Coronary artery (tissue), 2 donors: ENCODE measurements at regions not wholly inside any gene's neighbourhood (a gene's known extent, or its start where the extent isn't known, plus 50 kb on each side); places are given as distances from the start of the nearest gene placed in this dataset.
"Not testable (repeated sequence)": the region's sequence is repeated elsewhere in the genome, so short reads cannot be mapped to it uniquely, and the experiment has no call there.

Source experiments
- DNase-seq: peaks from one replicate; pipeline ENCODE4 v3.0.0-alpha.2; 2017; ENCODE audit warnings: low spot score
- H3K27ac ChIP-seq, 2 donors: fragments of 200-600 bp; sonication (generic); one replicate each; pipeline ENCODE4 v1.5.1; 2016 to 2019
- H3K4me3 ChIP-seq: fragments of 200-600 bp; sonication (generic); 2 replicates; pipeline ENCODE4 v1.5.1; 2016; ENCODE audit warnings: mild to moderate bottlenecking, moderate library complexity
- TF ChIP-seq, protein P1 (sequence below): fragments of 200-600 bp; sonication (generic); IDR thresholded peaks from one replicate; pipeline ENCODE4 v1.5.1; 2019; ENCODE audit warnings: antibody characterized with exemption

DNA sequence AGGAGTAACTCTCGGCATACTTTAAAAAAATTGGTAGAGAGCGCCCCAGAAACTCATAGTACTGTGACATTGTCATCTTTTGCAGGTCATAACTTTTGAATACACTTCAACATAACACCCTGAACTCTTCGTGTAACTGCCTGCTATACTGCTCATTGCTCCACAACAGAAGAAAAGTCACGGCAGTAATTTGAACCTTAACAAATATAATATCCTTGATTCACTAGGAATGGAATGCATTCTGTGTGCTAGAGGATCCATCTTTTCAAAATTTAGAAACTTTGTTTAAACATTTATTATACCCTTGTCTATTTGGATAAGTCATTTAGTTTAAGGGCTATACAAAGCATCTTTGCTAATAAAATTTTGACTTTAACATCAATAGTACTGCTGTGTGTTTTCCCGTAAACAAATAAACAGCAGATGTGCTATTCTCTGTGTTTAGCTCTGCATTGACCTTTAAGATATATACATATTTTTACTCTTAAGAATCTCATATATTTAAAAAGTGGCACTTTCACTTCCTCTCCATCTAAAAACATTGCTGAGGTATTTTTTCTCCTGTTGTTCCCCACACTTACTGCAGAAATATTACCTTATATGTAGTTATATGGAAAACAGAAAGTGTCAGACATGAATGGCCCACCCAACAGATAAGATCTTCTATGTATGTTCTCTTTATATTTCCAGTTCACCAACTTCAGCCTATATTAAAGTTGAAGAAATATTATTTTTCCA, 217.6 kb upstream of the TMEM229A start:
- Histone ChIP-seq H3K27ac (no peak overlapping the region), H3K4me3 (no peak overlapping the region)
- TF ChIP-seq, protein P1, sequence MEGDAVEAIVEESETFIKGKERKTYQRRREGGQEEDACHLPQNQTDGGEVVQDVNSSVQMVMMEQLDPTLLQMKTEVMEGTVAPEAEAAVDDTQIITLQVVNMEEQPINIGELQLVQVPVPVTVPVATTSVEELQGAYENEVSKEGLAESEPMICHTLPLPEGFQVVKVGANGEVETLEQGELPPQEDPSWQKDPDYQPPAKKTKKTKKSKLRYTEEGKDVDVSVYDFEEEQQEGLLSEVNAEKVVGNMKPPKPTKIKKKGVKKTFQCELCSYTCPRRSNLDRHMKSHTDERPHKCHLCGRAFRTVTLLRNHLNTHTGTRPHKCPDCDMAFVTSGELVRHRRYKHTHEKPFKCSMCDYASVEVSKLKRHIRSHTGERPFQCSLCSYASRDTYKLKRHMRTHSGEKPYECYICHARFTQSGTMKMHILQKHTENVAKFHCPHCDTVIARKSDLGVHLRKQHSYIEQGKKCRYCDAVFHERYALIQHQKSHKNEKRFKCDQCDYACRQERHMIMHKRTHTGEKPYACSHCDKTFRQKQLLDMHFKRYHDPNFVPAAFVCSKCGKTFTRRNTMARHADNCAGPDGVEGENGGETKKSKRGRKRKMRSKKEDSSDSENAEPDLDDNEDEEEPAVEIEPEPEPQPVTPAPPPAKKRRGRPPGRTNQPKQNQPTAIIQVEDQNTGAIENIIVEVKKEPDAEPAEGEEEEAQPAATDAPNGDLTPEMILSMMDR = no peak
- no peak for DNase-seq

DNA sequence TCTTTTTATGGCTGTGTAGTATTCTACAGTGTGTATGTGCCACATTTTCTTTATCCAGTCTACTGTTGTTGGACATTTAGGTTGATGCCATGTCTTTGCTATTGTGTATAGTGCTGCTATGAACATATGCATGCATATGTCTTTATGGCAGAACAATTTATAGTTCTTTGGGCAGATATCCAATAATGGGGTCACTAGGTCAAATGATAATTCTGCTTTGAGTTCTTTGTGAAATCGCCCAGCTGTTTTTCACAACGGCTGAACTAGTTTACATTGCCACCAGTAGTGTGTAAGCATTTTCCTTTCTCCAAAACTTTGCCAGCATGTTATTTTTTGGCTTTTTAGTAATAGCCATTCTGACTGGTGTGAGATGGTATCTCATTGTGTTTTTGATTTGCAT, 214.8 kb upstream of the TMEM229A start:
- DNase-seq = no peak
- no peak overlapping the region for H3K4me3 ChIP-seq
- TF ChIP-seq, protein P1 = no peak
- no peak overlapping the region for H3K27ac ChIP-seq

DNA sequence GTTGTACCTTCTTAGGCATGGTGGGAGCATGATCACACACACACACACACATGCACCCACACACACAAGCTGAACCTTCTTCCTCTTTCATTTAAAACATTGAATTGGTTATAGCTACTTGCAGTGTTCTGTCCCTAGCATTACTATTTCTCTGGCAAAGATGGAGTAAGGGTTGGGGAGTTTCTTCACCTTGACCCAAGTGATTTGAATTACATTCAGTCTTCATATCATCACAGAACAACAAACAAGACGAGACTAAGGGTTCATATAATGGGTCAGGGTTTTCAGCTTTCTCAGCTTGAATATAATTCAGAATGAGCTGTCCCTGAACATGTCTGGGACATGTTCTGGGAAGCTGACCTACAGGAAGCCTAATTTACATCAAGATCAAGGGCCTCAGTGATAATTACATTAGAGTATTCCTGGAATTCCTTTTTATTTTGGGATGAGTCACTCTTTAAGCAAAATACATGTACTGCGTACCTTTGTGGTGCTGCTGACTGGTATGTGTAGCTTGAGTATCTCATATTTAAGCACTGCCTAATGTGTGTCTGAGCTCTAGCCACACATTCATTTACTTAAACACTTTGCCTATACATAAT, 213.5 kb upstream of the TMEM229A start:
- TF ChIP-seq, protein P1 = no peak
- Histone ChIP-seq H3K27ac (no peak overlapping the region), H3K4me3 (no peak overlapping the region)

DNA sequence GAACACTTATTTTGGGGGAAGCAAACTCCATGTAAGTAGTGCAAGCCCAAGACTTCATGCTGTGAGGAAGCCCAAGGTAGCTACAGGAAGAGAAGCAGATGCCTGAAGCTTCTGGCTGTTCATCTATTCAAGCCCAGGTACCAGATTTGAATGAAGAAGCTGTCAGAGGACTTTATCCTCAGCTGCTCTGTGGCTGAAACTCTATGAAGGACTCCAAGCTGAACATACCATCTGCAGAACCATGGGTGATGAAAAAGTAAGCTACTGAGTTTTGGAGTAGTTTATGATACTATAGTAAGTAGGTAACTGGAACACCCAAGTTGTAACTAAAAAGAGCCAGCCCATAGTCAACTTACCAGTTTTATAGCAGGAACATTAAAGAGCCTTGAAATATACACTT, 211.6 kb upstream of the TMEM229A start:
- H3K4me3 ChIP-seq, DNase-seq, H3K27ac ChIP-seq: not testable (repeated sequence)

More for the DNA sequence above, 213.5 kb upstream of the TMEM229A start:
- DNase-seq = no peak

DNA sequence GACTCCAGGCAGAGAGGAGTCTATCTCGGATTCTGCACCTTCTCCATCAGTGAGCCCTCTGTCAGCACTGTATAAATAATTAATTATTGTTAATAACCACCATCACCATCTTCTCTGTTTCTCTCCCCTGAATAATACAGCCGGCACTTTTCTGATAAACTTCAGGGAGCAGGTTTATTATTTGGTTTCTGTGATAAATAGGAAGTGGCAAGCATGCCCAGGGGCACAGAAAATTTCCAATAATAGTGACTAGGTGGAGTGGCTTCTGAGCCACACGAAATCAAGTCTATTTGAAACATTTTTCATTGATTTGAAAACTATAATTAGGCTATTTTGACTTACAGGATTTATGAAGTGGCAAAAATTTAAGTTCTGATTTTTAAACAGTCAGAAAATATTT, 186.8 kb upstream of the TMEM229A start:
- TF ChIP-seq, protein P1 = no peak
- H3K27ac ChIP-seq = no peak overlapping the region
- no peak for DNase-seq
- no peak overlapping the region for H3K4me3 ChIP-seq

DNA sequence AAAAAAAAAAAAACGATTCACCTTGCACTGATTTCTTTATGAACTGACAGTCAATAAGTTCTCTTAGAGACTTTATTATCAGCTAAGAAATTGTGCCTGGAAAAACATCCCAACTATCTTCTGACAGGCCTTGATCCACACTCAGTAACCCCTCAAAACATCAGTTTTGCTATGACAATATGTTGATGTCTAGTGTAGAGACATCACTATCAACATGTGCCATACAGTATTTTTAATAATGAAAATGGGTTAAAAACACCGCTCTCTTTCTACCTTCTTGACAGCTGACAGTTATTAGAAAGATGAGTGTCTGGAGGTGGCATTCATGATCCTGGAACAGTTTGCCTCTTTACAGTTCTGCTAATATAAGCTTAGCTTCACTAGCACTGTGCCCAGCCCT, 175.8 kb upstream of the TMEM229A start:
- no peak overlapping the region for H3K4me3 ChIP-seq
- no peak overlapping the region for H3K27ac ChIP-seq
- DNase-seq = no peak
- TF ChIP-seq, protein P1 = no peak

DNA sequence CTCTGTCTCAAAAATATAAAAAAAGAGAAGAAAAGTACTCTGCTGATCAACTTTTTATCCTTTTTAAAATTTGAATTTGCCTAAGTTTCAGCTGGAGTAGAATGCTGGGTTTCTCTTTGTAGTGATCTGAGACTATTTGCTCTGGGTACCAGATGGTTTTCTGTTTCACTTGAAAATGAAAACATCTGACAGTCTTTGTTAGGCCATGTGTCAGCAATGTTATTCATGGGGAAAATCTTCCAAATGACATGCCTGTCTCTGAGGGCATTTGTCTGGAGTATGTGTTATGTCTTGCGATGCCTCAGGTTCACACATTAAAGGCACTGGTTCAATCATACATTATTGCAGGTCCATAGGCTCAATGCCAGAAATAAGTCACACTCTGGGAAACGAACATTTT, 175.3 kb upstream of the TMEM229A start:
- no peak overlapping the region for H3K4me3 ChIP-seq
- H3K27ac ChIP-seq = no peak overlapping the region
- DNase-seq = no peak
- TF ChIP-seq, protein P1 = no peak
